Sigmoid colon (tissue), 6 donors: ENCODE measurements at regions not wholly inside any gene's neighbourhood (a gene's known extent, or its start where the extent isn't known, plus 50 kb on each side); places are given as distances from the start of the nearest gene placed in this dataset.

ENCODE experiments used
- DNase-seq: peaks from one replicate; pipeline ENCODE4 v3.0.0-alpha.2; 2019
- H3K27ac ChIP-seq, 4 donors: fragments of 200-600 bp; sonication (generic); one replicate each; pipeline ENCODE4 v1.5.1; 2016 to 2019; ENCODE audit warnings: mild to moderate bottlenecking in 1 of 4
- H3K27me3 ChIP-seq, 3 donors: fragments of 200-600 bp; sonication (generic); one replicate each; pipeline ENCODE4 v1.5.1; 2019; ENCODE audit warnings: mild to moderate bottlenecking in 1 of 3
- H3K36me3 ChIP-seq, 4 donors: fragments of 200-600 bp; sonication (generic); one replicate each; pipeline ENCODE4 v1.5.1; 2016 to 2019
- H3K4me1 ChIP-seq, 4 donors: fragments of 200-600 bp; sonication (generic); one replicate each; pipeline ENCODE4 v1.5.1; 2017 to 2019
- H3K4me3 ChIP-seq, 4 donors: fragments of 200-600 bp; sonication (generic); one replicate each; pipeline ENCODE4 v1.5.1; 2017 to 2019; ENCODE audit warnings: mild to moderate bottlenecking in 2 of 4, moderate library complexity in 1 of 4
- H3K9me3 ChIP-seq, 4 donors: fragments of 200-600 bp in 3 of 4; sonication (generic) in 3 of 4; one replicate each; pipeline versions ENCODE4 v1.5.1 to v1.6.1; 2013 to 2019
- EP300 ChIP-seq, 4 donors: sonication (generic); formaldehyde crosslinking; IDR thresholded peaks; one replicate each; pipeline ENCODE4 v1.6.1; 2017; ENCODE audit warnings: antibody characterized with exemption in 4 of 4
- POLR2A ChIP-seq, 2 donors: fragments of 450-650 bp; IDR thresholded peaks; one replicate each; pipeline ENCODE4 v1.6.1; 2016; ENCODE audit warnings: antibody characterized with exemption in 2 of 2, mild to moderate bottlenecking in 2 of 2, moderate library complexity in 2 of 2
- POLR2AphosphoS5 ChIP-seq, 4 donors: sonication (generic); formaldehyde crosslinking; IDR thresholded peaks; one replicate each; pipeline ENCODE4 v1.6.1; 2017; ENCODE audit warnings: antibody characterized with exemption in 4 of 4
- WGBS, 2 donors: extraction: QIAGEN DNeasy Blood & Tissue Kit; methylation state at CpG; one replicate each; pipeline ENCODE4 v1.1.7; 2013; 5-methylcytosine and 5-hydroxymethylcytosine counted together
- intact Hi-C: fragments of 100-400 bp; cut with DNase I; formaldehyde crosslinking; loops from one replicate; pipeline ENCODE4 v1.15.1; 2023
- TF ChIP-seq, protein P1 (sequence below), 4 experiments: fragments of 450-650 bp in 3 of 4; fragments of 200-600 bp in 1 of 4; IDR thresholded peaks; one replicate each; pipeline ENCODE4 v1.5.1; 2016 to 2019; ENCODE audit warnings: antibody characterized with exemption in 4 of 4, mild to moderate bottlenecking in 3 of 4, moderate library complexity in 2 of 4
- donor health status: healthy with polysubstance abuse.
- donor health status: healthy.

DNA sequence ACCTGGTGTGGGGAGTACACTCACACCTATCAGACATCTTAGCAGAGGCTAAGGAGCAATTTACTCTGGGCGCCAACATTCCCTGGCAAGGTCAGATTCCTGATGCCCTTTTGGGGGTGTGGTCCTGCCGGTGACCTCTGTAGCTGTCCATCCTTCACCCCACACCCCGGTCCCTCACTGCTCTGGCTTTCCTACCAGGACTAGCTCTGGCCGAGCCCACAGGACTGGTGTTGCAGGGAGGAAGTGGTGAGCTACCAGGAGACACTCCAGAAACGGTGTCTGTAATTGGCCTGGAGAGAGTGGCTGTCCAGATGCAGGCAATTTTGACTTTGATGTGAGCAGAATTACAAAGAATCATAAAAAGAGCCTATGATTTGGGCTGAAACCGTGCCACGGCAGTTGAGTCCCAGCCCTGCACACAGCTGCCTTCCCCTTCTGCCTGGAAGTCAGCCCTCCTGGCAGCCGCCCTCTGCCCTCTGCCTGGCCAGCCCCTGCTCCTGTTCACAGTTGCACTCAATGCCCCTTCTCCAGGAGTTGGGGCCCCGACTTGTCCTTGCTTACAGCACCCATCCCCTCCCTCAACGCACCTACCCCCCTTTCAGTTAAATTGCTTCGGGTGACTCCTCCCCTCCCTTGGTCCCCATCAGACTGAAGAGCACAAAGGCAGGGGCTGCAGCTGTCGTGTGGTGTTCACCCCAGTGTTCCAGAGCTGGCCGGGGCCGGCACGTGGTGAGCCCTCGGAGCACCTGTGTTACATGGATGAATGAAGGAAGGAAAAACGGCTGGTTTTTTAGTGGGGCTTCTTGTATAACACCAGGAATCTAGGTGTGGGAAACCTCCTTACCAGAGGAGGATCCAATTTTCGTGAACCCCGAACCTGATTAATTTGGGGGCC is 80.2 kb upstream of the TPM1 start:
- Histone ChIP-seq H3K4me3 (no peak overlapping the region), H3K36me3 (no peaks in the 10 kb centered on the region), H3K27ac (no peak overlapping the region), H3K4me1 (peaks cover 0 to 16% (median 14%) of the 10 kb centered on the region in 4 donors), H3K27me3 (no peaks in the 10 kb centered on the region), H3K9me3 (no peaks in the 10 kb centered on the region)
- intact Hi-C loops, result no loop called here
- no peak for TF ChIP-seq POLR2A (IDR thresholded peaks at IDR 0.05)
- TF ChIP-seq, protein P1, sequence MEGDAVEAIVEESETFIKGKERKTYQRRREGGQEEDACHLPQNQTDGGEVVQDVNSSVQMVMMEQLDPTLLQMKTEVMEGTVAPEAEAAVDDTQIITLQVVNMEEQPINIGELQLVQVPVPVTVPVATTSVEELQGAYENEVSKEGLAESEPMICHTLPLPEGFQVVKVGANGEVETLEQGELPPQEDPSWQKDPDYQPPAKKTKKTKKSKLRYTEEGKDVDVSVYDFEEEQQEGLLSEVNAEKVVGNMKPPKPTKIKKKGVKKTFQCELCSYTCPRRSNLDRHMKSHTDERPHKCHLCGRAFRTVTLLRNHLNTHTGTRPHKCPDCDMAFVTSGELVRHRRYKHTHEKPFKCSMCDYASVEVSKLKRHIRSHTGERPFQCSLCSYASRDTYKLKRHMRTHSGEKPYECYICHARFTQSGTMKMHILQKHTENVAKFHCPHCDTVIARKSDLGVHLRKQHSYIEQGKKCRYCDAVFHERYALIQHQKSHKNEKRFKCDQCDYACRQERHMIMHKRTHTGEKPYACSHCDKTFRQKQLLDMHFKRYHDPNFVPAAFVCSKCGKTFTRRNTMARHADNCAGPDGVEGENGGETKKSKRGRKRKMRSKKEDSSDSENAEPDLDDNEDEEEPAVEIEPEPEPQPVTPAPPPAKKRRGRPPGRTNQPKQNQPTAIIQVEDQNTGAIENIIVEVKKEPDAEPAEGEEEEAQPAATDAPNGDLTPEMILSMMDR (IDR thresholded peaks at IDR 0.05), result no peak
- no peak for TF ChIP-seq POLR2AphosphoS5 (IDR thresholded peaks at IDR 0.05)
- TF ChIP-seq EP300 (IDR thresholded peaks at IDR 0.05), result no peak
- DNase-seq, result no peak
- WGBS, 2 donors, result 79 to 84% methylated on average over 19 of the region's 19 CpGs

DNA sequence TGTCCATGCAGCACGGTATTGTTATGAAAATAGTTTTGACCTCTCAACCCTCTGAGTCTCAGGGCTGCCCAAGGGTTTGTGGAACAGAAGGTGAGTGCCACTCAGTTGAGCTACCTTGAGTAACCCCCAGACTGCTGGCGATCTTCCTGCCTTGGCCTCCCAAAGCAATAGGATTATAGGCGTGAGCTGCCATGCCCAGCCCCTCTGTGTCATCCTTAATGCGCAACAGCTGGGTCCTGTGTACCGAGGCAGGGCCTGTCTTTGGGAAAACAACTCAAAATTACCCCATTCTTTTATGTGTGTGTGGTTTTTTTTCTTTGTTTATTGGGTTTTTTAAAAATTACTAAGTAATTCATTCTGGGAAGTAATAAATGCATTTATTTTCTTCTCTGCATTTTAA is 78.3 kb upstream of the TPM1 start:
- TF ChIP-seq, protein P1 (IDR thresholded peaks at IDR 0.05), result no peak
- TF ChIP-seq POLR2AphosphoS5 (IDR thresholded peaks at IDR 0.05) (no peak), EP300 (IDR thresholded peaks at IDR 0.05) (no peak), POLR2A (IDR thresholded peaks at IDR 0.05) (no peak)
- DNase-seq, result no peak
- Histone ChIP-seq H3K4me3 (no peak overlapping the region), H3K36me3 (no peaks in the 10 kb centered on the region), H3K9me3 (no peaks in the 10 kb centered on the region), H3K27ac (no peak overlapping the region), H3K27me3 (no peaks in the 10 kb centered on the region), H3K4me1 (peaks cover 0 to under 1% (median 0%) of the 10 kb centered on the region in 4 donors)
- 84 to 90% methylated on average over 5 of the region's 5 CpGs for WGBS, 2 donors
- intact Hi-C loops, result no loop called here

DNA sequence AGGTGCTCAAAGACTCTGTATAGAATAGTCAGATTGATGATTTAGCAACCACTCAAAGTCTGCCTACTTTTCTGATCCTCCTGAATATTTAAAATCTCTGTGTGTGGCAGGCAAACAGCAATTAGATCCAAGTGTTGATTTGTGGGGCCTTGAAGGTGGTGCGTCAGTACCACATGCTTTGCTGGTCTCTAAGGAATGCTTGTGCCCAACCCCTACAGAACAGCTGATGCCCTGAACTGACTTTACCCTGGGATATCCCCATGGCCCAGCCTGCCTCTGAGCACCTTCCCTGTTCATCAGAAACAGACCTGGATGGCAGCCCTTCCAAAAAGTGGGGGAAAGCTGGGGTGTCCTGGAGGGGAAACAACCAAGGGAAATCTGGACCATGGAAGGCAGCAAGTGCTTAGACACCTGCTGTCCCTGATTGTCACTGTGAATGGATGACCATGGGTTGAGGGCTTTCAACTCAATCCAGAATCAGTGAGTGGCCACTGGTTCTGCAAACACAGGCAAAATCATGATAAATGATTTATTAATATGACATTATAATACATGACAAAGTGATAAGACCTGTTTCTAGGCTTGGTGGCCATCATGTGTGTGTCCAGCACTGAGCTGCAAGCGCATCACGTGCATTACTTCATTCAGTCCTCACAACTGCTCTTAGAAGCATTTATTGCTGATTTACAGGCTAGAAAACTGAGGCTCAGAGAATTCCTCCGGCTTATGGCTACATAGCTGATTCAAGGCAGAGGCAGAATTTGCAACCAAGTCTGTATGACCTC is 76.1 kb upstream of the TPM1 start:
- intact Hi-C loops, result no loop called here
- Histone ChIP-seq H3K27ac (no peak overlapping the region), H3K9me3 (no peaks in the 10 kb centered on the region), H3K4me1 (no peaks in the 10 kb centered on the region), H3K36me3 (no peaks in the 10 kb centered on the region), H3K27me3 (no peaks in the 10 kb centered on the region), H3K4me3 (no peak overlapping the region)
- TF ChIP-seq POLR2AphosphoS5 (IDR thresholded peaks at IDR 0.05) (no peak), POLR2A (IDR thresholded peaks at IDR 0.05) (no peak), EP300 (IDR thresholded peaks at IDR 0.05) (no peak)
- TF ChIP-seq, protein P1 (IDR thresholded peaks at IDR 0.05), result no peak
- 96 to 97% methylated on average over 4 of the region's 4 CpGs for whole genome bisulfite sequencing, 2 donors
- no peak for DNase-seq

DNA sequence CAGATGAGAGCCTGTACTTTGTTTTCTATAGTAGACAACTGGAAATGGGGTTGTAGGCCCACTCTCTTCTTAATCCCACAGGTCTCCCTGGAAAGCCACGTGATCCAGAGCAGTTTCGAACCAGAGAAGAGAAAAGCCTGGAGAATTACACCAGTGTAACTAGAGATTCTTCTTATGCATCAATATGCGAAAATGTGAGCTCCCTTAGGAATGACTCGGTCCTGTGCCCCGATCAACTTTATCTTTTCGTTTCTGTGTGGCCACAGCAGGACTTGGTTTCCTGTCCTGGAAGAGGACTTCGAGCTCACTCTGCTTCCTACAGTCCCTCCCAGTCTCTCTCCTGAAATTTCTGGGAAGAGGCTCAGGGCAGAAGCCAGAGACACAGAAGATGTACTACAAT is 73.8 kb upstream of the TPM1 start:
- no peaks in the 10 kb centered on the region for H3K27me3 ChIP-seq
- TF ChIP-seq EP300 (IDR thresholded peaks at IDR 0.05), result no peak
- no peak for TF ChIP-seq POLR2AphosphoS5 (IDR thresholded peaks at IDR 0.05)
- no peak for TF ChIP-seq POLR2A (IDR thresholded peaks at IDR 0.05)
- TF ChIP-seq, protein P1 (IDR thresholded peaks at IDR 0.05), result no peak
- H3K4me3 ChIP-seq, result no peak overlapping the region
- H3K4me1 ChIP-seq, result peaks cover 0 to 4% (median 0%) of the 10 kb centered on the region in 4 donors
- H3K36me3 ChIP-seq, result no peaks in the 10 kb centered on the region
- no peak overlapping the region for H3K27ac ChIP-seq
- intact Hi-C loops, result no loop called here
- no peak for DNase-seq
- WGBS, 2 donors, result 85 to 91% methylated on average over 7 of the region's 7 CpGs
- no peaks in the 10 kb centered on the region for H3K9me3 ChIP-seq
